Ascending aorta (tissue), 2 donors: ENCODE measurements at regions not wholly inside any gene's neighbourhood (a gene's known extent, or its start where the extent isn't known, plus 50 kb on each side); places are given as distances from the start of the nearest gene placed in this dataset.

Experiments used
- DNase-seq, 2 donors: peaks; one replicate each; pipeline ENCODE4 v3.0.0-alpha.2; 2019; ENCODE audit warnings: low spot score in 2 of 2
- H3K27ac ChIP-seq, 2 donors: fragments of 200-600 bp; sonication (generic); one replicate each; pipeline ENCODE4 v1.5.1; 2016 to 2017; ENCODE audit warnings: mild to moderate bottlenecking in 1 of 2
- H3K27me3 ChIP-seq: fragments of 200-600 bp; sonication (generic); one replicate; pipeline ENCODE4 v1.5.1; 2017
- H3K36me3 ChIP-seq, 2 donors: fragments of 200-600 bp; sonication (generic); one replicate each; pipeline ENCODE4 v1.5.1; 2016
- H3K4me1 ChIP-seq, 2 donors: fragments of 200-600 bp; sonication (generic); one replicate each; pipeline ENCODE4 v1.5.1; 2016 to 2017; ENCODE audit warnings: mild to moderate bottlenecking in 1 of 2
- H3K4me3 ChIP-seq, 2 donors: fragments of 200-600 bp; sonication (generic); one replicate each; pipeline ENCODE4 v1.5.1; 2016 to 2017; ENCODE audit warnings: mild to moderate bottlenecking in 1 of 2
- H3K9me3 ChIP-seq, 2 donors: fragments of 200-600 bp; sonication (generic); one replicate each; pipeline ENCODE4 v1.5.1; 2016
- intact Hi-C: fragments of 100-400 bp; cut with DNase I; formaldehyde crosslinking; loops from one replicate; pipeline ENCODE4 v1.15.1; 2023
- TF ChIP-seq, protein P1 (sequence below), 3 experiments: fragments of 200-600 bp in 2 of 3; fragments of 450-650 bp in 1 of 3; sonication (generic) in 2 of 3; IDR thresholded peaks; one replicate each; pipeline ENCODE4 v1.5.1; 2016 to 2019; ENCODE audit warnings: antibody characterized with exemption in 3 of 3, mild to moderate bottlenecking in 1 of 3, moderate library complexity in 1 of 3

DNA sequence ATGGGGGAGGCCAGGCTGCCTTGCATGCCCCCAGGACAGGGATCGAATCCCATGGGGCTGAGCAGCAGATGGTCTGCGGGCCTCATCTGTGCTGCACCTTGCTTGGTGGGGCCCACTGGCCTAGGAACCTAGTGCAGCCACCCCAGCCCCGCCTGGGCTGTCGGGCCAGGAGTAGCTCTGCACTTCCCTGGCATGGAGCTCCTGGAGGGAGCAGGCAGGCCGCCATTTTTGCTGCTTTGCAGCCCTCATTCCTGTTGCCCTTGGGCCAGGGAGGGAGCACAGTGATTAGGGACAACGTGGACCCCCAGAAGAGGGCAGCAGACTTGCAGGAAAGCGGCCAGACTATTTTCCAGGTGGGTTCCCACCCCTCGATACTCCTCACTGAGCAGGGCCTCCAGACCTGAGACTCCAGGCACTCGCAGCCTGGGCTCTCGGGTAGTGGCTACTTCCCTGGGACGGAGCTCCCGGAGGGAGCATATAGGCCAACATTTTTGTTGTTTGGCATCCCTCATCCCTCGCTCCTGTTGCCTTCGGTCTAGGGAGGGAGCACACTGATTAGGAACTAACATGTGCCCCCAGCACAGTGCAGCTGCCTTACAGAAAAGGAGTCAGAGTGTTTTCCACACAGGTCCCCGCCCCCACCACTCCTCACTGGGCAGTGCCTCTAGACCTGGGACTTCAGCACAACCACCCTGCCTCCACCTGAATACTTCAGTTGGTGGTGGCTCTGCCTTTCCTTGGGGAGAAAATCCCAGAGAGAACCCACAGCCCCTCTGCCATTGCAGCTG, 99.5 kb downstream of the MAIP1 start:
- Histone ChIP-seq H3K27me3 (no peaks in the 10 kb centered on the region), H3K9me3 (no peaks in the 10 kb centered on the region), H3K4me3 (no peak overlapping the region), H3K27ac (no peak overlapping the region), H3K36me3 (no peaks in the 10 kb centered on the region), H3K4me1 (no peaks in the 10 kb centered on the region)
- TF ChIP-seq, protein P1, sequence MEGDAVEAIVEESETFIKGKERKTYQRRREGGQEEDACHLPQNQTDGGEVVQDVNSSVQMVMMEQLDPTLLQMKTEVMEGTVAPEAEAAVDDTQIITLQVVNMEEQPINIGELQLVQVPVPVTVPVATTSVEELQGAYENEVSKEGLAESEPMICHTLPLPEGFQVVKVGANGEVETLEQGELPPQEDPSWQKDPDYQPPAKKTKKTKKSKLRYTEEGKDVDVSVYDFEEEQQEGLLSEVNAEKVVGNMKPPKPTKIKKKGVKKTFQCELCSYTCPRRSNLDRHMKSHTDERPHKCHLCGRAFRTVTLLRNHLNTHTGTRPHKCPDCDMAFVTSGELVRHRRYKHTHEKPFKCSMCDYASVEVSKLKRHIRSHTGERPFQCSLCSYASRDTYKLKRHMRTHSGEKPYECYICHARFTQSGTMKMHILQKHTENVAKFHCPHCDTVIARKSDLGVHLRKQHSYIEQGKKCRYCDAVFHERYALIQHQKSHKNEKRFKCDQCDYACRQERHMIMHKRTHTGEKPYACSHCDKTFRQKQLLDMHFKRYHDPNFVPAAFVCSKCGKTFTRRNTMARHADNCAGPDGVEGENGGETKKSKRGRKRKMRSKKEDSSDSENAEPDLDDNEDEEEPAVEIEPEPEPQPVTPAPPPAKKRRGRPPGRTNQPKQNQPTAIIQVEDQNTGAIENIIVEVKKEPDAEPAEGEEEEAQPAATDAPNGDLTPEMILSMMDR (IDR thresholded peaks at IDR 0.05): no peak
- no peak for DNase-seq
- intact Hi-C loops: no loop called here

DNA sequence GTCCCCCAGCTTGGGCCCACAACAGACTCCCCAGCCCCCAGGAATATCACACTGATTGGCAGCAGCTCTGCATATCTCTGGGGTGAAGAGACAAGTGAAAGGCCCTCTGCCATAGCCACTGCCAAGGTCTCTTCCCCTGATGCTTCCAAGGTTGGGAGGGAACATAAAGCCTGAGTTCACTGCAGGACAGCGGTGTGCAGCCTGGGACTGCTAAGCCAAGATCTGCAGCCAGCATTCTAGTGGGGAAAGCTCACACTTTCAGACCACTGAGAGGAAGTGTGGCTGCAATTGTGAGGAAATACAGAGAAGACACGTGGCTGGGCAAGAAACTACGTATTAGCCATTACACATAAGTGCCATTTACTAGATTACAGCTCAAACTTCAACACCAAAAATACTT, 100.7 kb downstream of the MAIP1 start:
- Histone ChIP-seq H3K9me3 (no peaks in the 10 kb centered on the region), H3K36me3 (no peaks in the 10 kb centered on the region), H3K4me3 (no peak overlapping the region), H3K27ac (no peak overlapping the region), H3K4me1 (no peaks in the 10 kb centered on the region), H3K27me3 (no peaks in the 10 kb centered on the region)
- intact Hi-C loops: no loop called here
- TF ChIP-seq, protein P1 (IDR thresholded peaks at IDR 0.05): no peak
- DNase-seq: no peak

DNA sequence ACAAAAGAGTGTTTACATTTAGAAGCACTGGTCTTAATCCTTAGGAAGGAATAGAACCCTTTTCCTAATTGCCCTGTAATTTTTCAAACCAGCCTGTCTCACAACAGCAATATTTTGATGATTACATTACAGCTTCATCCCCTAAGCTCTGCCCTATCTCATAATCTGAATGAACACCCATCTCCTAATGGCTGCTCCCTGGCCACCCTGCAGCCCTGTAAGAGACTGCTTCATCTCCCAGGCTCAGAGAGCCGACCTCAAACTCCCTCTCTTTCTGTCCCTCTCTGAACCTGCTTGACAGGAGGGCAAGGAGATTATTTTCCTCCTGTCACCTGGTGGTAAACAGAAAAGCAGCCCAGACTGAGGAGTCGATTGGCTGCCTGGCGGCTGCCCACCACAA, 107.8 kb downstream of the MAIP1 start:
- Histone ChIP-seq H3K27me3 (no peaks in the 10 kb centered on the region), H3K27ac (no peak overlapping the region), H3K4me3 (no peak overlapping the region), H3K4me1 (no peaks in the 10 kb centered on the region), H3K36me3 (no peaks in the 10 kb centered on the region), H3K9me3 (no peaks in the 10 kb centered on the region)
- TF ChIP-seq, protein P1 (IDR thresholded peaks at IDR 0.05): no peak
- intact Hi-C loops: no loop called here
- DNase-seq: no peak

DNA sequence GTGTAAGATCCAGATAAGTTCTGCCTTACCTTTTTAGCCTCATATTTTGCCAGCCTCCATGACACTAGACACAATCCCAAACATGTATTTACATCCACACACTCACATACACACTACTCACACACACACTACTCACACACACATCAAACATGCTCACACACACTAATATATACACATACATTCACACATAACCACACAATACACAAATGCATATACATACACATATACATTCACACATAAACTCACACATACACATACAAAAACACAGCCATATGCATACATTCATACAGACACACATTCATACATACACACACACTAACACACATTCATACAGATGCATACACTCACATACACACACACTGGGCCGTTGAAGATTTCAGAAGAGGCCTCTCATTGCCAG, 109.5 kb downstream of the MAIP1 start:
- Histone ChIP-seq H3K36me3 (no peaks in the 10 kb centered on the region), H3K4me3 (no peak overlapping the region), H3K27me3 (no peaks in the 10 kb centered on the region), H3K9me3 (no peaks in the 10 kb centered on the region), H3K4me1 (no peaks in the 10 kb centered on the region), H3K27ac (no peak overlapping the region)
- no peak for DNase-seq
- TF ChIP-seq, protein P1 (IDR thresholded peaks at IDR 0.05): no peak
- intact Hi-C loops: no loop called here

DNA sequence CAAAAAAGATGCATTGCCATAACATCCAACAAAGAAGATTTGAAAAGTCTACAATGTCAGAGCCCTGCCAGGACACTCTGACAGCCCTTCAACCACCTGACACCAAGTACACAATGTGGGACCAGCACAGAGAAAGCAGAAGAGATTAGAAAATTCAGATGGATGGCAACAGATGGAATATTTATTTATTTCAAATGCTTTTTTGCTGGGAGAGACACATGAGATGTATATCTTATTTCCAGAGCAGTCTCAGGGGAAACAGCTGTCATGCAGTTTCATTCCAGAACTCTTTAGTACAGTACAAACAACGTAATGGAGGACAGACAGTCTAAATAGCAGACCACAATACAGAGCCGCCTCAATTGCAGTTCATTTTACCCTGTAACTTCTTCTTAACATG, 110.1 kb downstream of the MAIP1 start:
- no peaks in the 10 kb centered on the region for H3K27me3 ChIP-seq
- no peaks in the 10 kb centered on the region for H3K4me1 ChIP-seq
- no peaks in the 10 kb centered on the region for H3K36me3 ChIP-seq
- no peak overlapping the region for H3K27ac ChIP-seq
- intact Hi-C loops: no loop called here
- TF ChIP-seq, protein P1 (IDR thresholded peaks at IDR 0.05): no peak
- DNase-seq: no peak
- H3K9me3 ChIP-seq: no peaks in the 10 kb centered on the region
- no peak overlapping the region for H3K4me3 ChIP-seq

DNA sequence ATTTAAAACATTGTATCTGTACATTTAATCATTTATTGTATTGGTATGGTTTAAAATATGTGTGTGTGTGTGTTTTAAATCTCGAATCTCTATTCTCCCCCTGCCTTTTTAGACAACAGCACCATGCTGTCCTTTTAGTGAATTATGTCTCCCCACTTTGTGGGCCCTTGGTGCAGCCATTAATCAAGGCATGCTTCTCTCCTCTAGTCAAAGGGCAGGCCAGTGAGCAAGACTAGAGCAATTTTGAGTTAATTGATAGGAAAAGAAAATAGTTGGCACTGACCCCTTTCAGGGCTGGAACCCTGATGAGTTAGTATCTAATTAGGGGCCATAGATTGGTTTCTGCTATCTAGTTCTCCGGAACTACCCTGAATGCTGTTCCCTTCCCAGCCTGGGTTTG, 111.0 kb downstream of the MAIP1 start:
- Histone ChIP-seq H3K27me3 (no peaks in the 10 kb centered on the region), H3K27ac (no peak overlapping the region), H3K4me3 (no peak overlapping the region), H3K4me1 (no peaks in the 10 kb centered on the region), H3K36me3 (no peaks in the 10 kb centered on the region), H3K9me3 (no peaks in the 10 kb centered on the region)
- intact Hi-C loops: no loop called here
- TF ChIP-seq, protein P1 (IDR thresholded peaks at IDR 0.05): no peak
- no peak for DNase-seq
